ENCODE measurements at regions not wholly inside any gene's neighbourhood (a gene's known extent, or its start where the extent isn't known, plus 50 kb on each side); places are given as distances from the start of the nearest gene placed in this dataset.

DNA sequence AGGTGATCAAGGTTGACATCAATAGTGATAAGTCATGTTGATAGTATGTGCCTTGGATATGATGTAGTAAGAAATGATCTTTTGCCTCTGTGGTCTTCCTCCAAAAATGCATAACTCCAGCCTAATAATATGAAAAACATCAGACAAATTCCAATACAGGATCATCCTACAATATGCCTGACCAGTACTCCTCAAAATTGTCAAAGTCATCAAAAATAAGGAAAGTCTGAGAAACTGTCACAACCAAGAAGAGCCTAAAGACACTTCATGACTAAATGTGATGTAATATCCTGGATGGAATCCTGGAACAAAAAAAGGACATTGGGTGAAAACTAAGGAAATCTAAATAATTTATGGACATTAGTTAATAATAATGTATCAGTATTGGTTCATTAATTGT is 50.3 kb upstream of the LCORL start:
- DNase-seq (ENCODE audit: low spot score): no peak
- H3K27ac ChIP-seq: no peak overlapping the region
- POLR2A ChIA-PET (ENCODE audit: low non-redundant PET): no interaction called here
- TF ChIP-seq, protein P1, sequence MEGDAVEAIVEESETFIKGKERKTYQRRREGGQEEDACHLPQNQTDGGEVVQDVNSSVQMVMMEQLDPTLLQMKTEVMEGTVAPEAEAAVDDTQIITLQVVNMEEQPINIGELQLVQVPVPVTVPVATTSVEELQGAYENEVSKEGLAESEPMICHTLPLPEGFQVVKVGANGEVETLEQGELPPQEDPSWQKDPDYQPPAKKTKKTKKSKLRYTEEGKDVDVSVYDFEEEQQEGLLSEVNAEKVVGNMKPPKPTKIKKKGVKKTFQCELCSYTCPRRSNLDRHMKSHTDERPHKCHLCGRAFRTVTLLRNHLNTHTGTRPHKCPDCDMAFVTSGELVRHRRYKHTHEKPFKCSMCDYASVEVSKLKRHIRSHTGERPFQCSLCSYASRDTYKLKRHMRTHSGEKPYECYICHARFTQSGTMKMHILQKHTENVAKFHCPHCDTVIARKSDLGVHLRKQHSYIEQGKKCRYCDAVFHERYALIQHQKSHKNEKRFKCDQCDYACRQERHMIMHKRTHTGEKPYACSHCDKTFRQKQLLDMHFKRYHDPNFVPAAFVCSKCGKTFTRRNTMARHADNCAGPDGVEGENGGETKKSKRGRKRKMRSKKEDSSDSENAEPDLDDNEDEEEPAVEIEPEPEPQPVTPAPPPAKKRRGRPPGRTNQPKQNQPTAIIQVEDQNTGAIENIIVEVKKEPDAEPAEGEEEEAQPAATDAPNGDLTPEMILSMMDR (conservative IDR thresholded peaks at IDR 0.05; ENCODE audit: low read depth): no peak
- CTCF ChIA-PET: no interaction called here
